Right lobe of liver (tissue), 4 donors: ENCODE measurements at regions not wholly inside any gene's neighbourhood (a gene's known extent, or its start where the extent isn't known, plus 50 kb on each side); places are given as distances from the start of the nearest gene placed in this dataset.

Experiments used
- CTCF ChIP-seq, 4 donors: fragments of 200-600 bp in 3 of 4; fragments of 450-650 bp in 1 of 4; IDR thresholded peaks; one replicate each; pipeline versions ENCODE4 v1.5.1 to v1.8.0; 2016 to 2022; ENCODE audit warnings: antibody characterized with exemption in 4 of 4, mild to moderate bottlenecking in 2 of 4
- POLR2A ChIP-seq: fragments of 450-650 bp; IDR thresholded peaks from one replicate; pipeline ENCODE4 v1.6.1; 2017; ENCODE audit warnings: antibody characterized with exemption, mild to moderate bottlenecking
- donor health status: DM: no; HTN: no; CAD: no.
- donor health status: DM: no; HTN: no; CAD: no.
- donor health status: DM: no; HTN: yes; CAD: no.

- no peak for TF ChIP-seq CTCF (IDR thresholded peaks at IDR 0.05)
- TF ChIP-seq POLR2A = no peak
Measured at GRCh38 chr3:19739504-19739903, 194.5 kb downstream of the EFHB start.
